ENCODE measurements at regions not wholly inside any gene's neighbourhood (a gene's known extent, or its start where the extent isn't known, plus 50 kb on each side); places are given as distances from the start of the nearest gene placed in this dataset.

- H3K4me3 ChIP-seq (ENCODE audit: insufficient read depth, low read depth, low read length) = no peak overlapping the region
- no peak overlapping the region for H3K27ac ChIP-seq (ENCODE audit: insufficient read depth, low read depth, low read length, poor library complexity, severe bottlenecking)
- no peaks in the 10 kb centered on the region for H3K9me3 ChIP-seq (ENCODE audit: control insufficient read depth, low read length)
- no peaks in the 10 kb centered on the region for H3K27me3 ChIP-seq (ENCODE audit: control insufficient read depth, insufficient read depth, low read length, poor library complexity, severe bottlenecking)
- H3K36me3 ChIP-seq (ENCODE audit: control insufficient read depth, insufficient read depth, low read length) = no peaks in the 10 kb centered on the region
- H3K4me1 ChIP-seq (ENCODE audit: control insufficient read depth, insufficient read depth, low read length) = peaks cover 4% of the 10 kb centered on the region
- 92 to 93% methylated on average over 4 to 5 of the region's 5 CpGs for WGBS, 2 experiments
Measured at GRCh38 chr6:164142322-164142721, 727.8 kb downstream of the QKI start.

- WGBS, 2 experiments = 90 to 95% methylated on average over 2 to 5 of the region's 5 CpGs
- Histone ChIP-seq H3K4me3 (ENCODE audit: insufficient read depth, low read depth, low read length) (no peak overlapping the region), H3K27me3 (ENCODE audit: control insufficient read depth, insufficient read depth, low read length, poor library complexity, severe bottlenecking) (no peaks in the 10 kb centered on the region), H3K36me3 (ENCODE audit: control insufficient read depth, insufficient read depth, low read length) (no peaks in the 10 kb centered on the region), H3K27ac (ENCODE audit: insufficient read depth, low read depth, low read length, poor library complexity, severe bottlenecking) (no peak overlapping the region), H3K4me1 (ENCODE audit: control insufficient read depth, insufficient read depth, low read length) (no peaks in the 10 kb centered on the region), H3K9me3 (ENCODE audit: control insufficient read depth, low read length) (no peaks in the 10 kb centered on the region)
Measured at GRCh38 chr6:164135511-164136132, 721.1 kb downstream of the QKI start.

GRCh38 chr6:164133095-164133494 is 718.6 kb downstream of the QKI start:
- Histone ChIP-seq H3K4me1 (ENCODE audit: control insufficient read depth, insufficient read depth, low read length) (no peaks in the 10 kb centered on the region), H3K36me3 (ENCODE audit: control insufficient read depth, insufficient read depth, low read length) (no peaks in the 10 kb centered on the region), H3K27me3 (ENCODE audit: control insufficient read depth, insufficient read depth, low read length, poor library complexity, severe bottlenecking) (no peaks in the 10 kb centered on the region), H3K9me3 (ENCODE audit: control insufficient read depth, low read length) (no peaks in the 10 kb centered on the region), H3K27ac (ENCODE audit: insufficient read depth, low read depth, low read length, poor library complexity, severe bottlenecking) (no peak overlapping the region), H3K4me3 (ENCODE audit: insufficient read depth, low read depth, low read length) (no peak overlapping the region)
- 92 to 98% methylated on average over 2 of the region's 2 CpGs for WGBS, 2 experiments

- Histone ChIP-seq H3K4me3 (ENCODE audit: insufficient read depth, low read depth, low read length) (no peak overlapping the region), H3K27ac (ENCODE audit: insufficient read depth, low read depth, low read length, poor library complexity, severe bottlenecking) (no peak overlapping the region), H3K36me3 (ENCODE audit: control insufficient read depth, insufficient read depth, low read length) (no peaks in the 10 kb centered on the region), H3K27me3 (ENCODE audit: control insufficient read depth, insufficient read depth, low read length, poor library complexity, severe bottlenecking) (no peaks in the 10 kb centered on the region), H3K4me1 (ENCODE audit: control insufficient read depth, insufficient read depth, low read length) (no peaks in the 10 kb centered on the region), H3K9me3 (ENCODE audit: control insufficient read depth, low read length) (no peaks in the 10 kb centered on the region)
- WGBS, 2 experiments = 92 to 100% methylated on average over 2 of the region's 2 CpGs
Measured at GRCh38 chr6:164130585-164130984, 716.1 kb downstream of the QKI start.

GRCh38 chr6:164130151-164130550 is 715.6 kb downstream of the QKI start:
- H3K9me3 ChIP-seq (ENCODE audit: control insufficient read depth, low read length) = no peaks in the 10 kb centered on the region
- 93 to 97% methylated on average over 2 of the region's 2 CpGs for WGBS, 2 experiments
- no peaks in the 10 kb centered on the region for H3K36me3 ChIP-seq (ENCODE audit: control insufficient read depth, insufficient read depth, low read length)
- no peak overlapping the region for H3K27ac ChIP-seq (ENCODE audit: insufficient read depth, low read depth, low read length, poor library complexity, severe bottlenecking)
- no peaks in the 10 kb centered on the region for H3K27me3 ChIP-seq (ENCODE audit: control insufficient read depth, insufficient read depth, low read length, poor library complexity, severe bottlenecking)
- no peaks in the 10 kb centered on the region for H3K4me1 ChIP-seq (ENCODE audit: control insufficient read depth, insufficient read depth, low read length)
- H3K4me3 ChIP-seq (ENCODE audit: insufficient read depth, low read depth, low read length) = no peak overlapping the region

- Histone ChIP-seq H3K4me3 (ENCODE audit: insufficient read depth, low read depth, low read length) (no peak overlapping the region), H3K9me3 (ENCODE audit: control insufficient read depth, low read length) (no peaks in the 10 kb centered on the region), H3K27ac (ENCODE audit: insufficient read depth, low read depth, low read length, poor library complexity, severe bottlenecking) (no peak overlapping the region), H3K27me3 (ENCODE audit: control insufficient read depth, insufficient read depth, low read length, poor library complexity, severe bottlenecking) (no peaks in the 10 kb centered on the region), H3K36me3 (ENCODE audit: control insufficient read depth, insufficient read depth, low read length) (no peaks in the 10 kb centered on the region), H3K4me1 (ENCODE audit: control insufficient read depth, insufficient read depth, low read length) (no peaks in the 10 kb centered on the region)
- WGBS, 2 experiments = 94 to 95% methylated on average over 5 of the region's 5 CpGs
Measured at GRCh38 chr6:164129218-164129617, 714.7 kb downstream of the QKI start.

GRCh38 chr6:164128101-164128500 is 713.6 kb downstream of the QKI start:
- Histone ChIP-seq H3K4me1 (ENCODE audit: control insufficient read depth, insufficient read depth, low read length) (no peaks in the 10 kb centered on the region), H3K36me3 (ENCODE audit: control insufficient read depth, insufficient read depth, low read length) (no peaks in the 10 kb centered on the region), H3K27me3 (ENCODE audit: control insufficient read depth, insufficient read depth, low read length, poor library complexity, severe bottlenecking) (no peaks in the 10 kb centered on the region), H3K4me3 (ENCODE audit: insufficient read depth, low read depth, low read length) (no peak overlapping the region), H3K27ac (ENCODE audit: insufficient read depth, low read depth, low read length, poor library complexity, severe bottlenecking) (no peak overlapping the region), H3K9me3 (ENCODE audit: control insufficient read depth, low read length) (no peaks in the 10 kb centered on the region)
- WGBS, 2 experiments = 92 to 99% methylated on average over 2 of the region's 2 CpGs

- no peaks in the 10 kb centered on the region for H3K36me3 ChIP-seq (ENCODE audit: control insufficient read depth, insufficient read depth, low read length)
- H3K4me1 ChIP-seq (ENCODE audit: control insufficient read depth, insufficient read depth, low read length) = no peaks in the 10 kb centered on the region
- no peak overlapping the region for H3K27ac ChIP-seq (ENCODE audit: insufficient read depth, low read depth, low read length, poor library complexity, severe bottlenecking)
- WGBS, 2 experiments = 74 to 76% methylated on average over 4 to 5 of the region's 5 CpGs
- H3K9me3 ChIP-seq (ENCODE audit: control insufficient read depth, low read length) = no peaks in the 10 kb centered on the region
- no peaks in the 10 kb centered on the region for H3K27me3 ChIP-seq (ENCODE audit: control insufficient read depth, insufficient read depth, low read length, poor library complexity, severe bottlenecking)
- no peak overlapping the region for H3K4me3 ChIP-seq (ENCODE audit: insufficient read depth, low read depth, low read length)
Measured at GRCh38 chr6:164124986-164125385, 710.5 kb downstream of the QKI start.

- WGBS, 2 experiments = 95 to 97% methylated on average over 5 of the region's 5 CpGs
- H3K27ac ChIP-seq (ENCODE audit: insufficient read depth, low read depth, low read length, poor library complexity, severe bottlenecking) = no peak overlapping the region
- H3K9me3 ChIP-seq (ENCODE audit: control insufficient read depth, low read length) = no peaks in the 10 kb centered on the region
Measured at GRCh38 chr6:164124473-164124872, 710.0 kb downstream of the QKI start.

GRCh38 chr6:164122109-164122508 is 707.6 kb downstream of the QKI start:
- no peaks in the 10 kb centered on the region for H3K27me3 ChIP-seq (ENCODE audit: control insufficient read depth, insufficient read depth, low read length, poor library complexity, severe bottlenecking)
- H3K27ac ChIP-seq (ENCODE audit: insufficient read depth, low read depth, low read length, poor library complexity, severe bottlenecking) = no peak overlapping the region
- H3K4me1 ChIP-seq (ENCODE audit: control insufficient read depth, insufficient read depth, low read length) = no peaks in the 10 kb centered on the region
- 92% methylated on average over 11 of the region's 11 CpGs for WGBS, 2 experiments
- H3K9me3 ChIP-seq (ENCODE audit: control insufficient read depth, low read length) = no peaks in the 10 kb centered on the region
- no peaks in the 10 kb centered on the region for H3K36me3 ChIP-seq (ENCODE audit: control insufficient read depth, insufficient read depth, low read length)
- H3K4me3 ChIP-seq (ENCODE audit: insufficient read depth, low read depth, low read length) = no peak overlapping the region

More at GRCh38 chr6:164124473-164124872, 710.0 kb downstream of the QKI start:
- H3K4me1 ChIP-seq (ENCODE audit: control insufficient read depth, insufficient read depth, low read length) = no peaks in the 10 kb centered on the region
- H3K4me3 ChIP-seq (ENCODE audit: insufficient read depth, low read depth, low read length) = no peak overlapping the region
- no peaks in the 10 kb centered on the region for H3K36me3 ChIP-seq (ENCODE audit: control insufficient read depth, insufficient read depth, low read length)
- no peaks in the 10 kb centered on the region for H3K27me3 ChIP-seq (ENCODE audit: control insufficient read depth, insufficient read depth, low read length, poor library complexity, severe bottlenecking)

GRCh38 chr6:164121527-164121926 is 707.0 kb downstream of the QKI start:
- Histone ChIP-seq H3K9me3 (ENCODE audit: control insufficient read depth, low read length) (no peaks in the 10 kb centered on the region), H3K27me3 (ENCODE audit: control insufficient read depth, insufficient read depth, low read length, poor library complexity, severe bottlenecking) (no peaks in the 10 kb centered on the region), H3K36me3 (ENCODE audit: control insufficient read depth, insufficient read depth, low read length) (no peaks in the 10 kb centered on the region), H3K4me1 (ENCODE audit: control insufficient read depth, insufficient read depth, low read length) (no peaks in the 10 kb centered on the region), H3K27ac (ENCODE audit: insufficient read depth, low read depth, low read length, poor library complexity, severe bottlenecking) (no peak overlapping the region), H3K4me3 (ENCODE audit: insufficient read depth, low read depth, low read length) (no peak overlapping the region)
- WGBS, 2 experiments = 86 to 95% methylated on average over 6 of the region's 6 CpGs
